GM12875 (cell line): ENCODE measurements at regions not wholly inside any gene's neighbourhood (a gene's known extent, or its start where the extent isn't known, plus 50 kb on each side); places are given as distances from the start of the nearest gene placed in this dataset.

Experiments
- H3K4me3 ChIP-seq: one replicate; pipeline ENCODE4 v1.5.1; 2011; ENCODE audit warnings: low read depth, low read length, control low read depth
- TF ChIP-seq, protein P1 (sequence below): IDR thresholded peaks from 2 replicates; pipeline ENCODE4 v1.5.1; 2011; ENCODE audit warnings: low read depth, mild to moderate bottlenecking, control low read depth, inconsistent platforms, low read length, moderate library complexity, borderline replicate concordance; ENCODE audit not compliant: insufficient read depth

DNA sequence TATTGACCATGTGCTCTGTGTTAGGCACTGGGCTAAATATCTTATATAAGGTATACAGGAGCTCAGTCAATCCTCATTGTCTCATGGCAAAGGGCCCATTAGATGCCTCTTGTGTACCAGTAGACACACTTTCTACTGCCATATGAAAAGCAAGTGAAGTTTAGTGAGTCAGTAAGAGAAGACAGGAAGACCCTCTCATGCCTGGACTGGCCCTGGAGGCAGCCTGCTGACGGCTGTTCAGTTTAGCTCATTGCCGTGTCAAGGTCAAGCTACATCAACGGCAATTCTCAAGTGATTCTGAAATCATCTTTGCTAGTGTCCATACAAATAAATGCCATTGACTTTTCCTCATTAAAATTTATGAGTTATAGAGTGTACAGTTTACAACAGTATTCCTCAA, 237.9 kb downstream of the IRX1 start:
- no peak overlapping the region for H3K4me3 ChIP-seq
- TF ChIP-seq, protein P1, sequence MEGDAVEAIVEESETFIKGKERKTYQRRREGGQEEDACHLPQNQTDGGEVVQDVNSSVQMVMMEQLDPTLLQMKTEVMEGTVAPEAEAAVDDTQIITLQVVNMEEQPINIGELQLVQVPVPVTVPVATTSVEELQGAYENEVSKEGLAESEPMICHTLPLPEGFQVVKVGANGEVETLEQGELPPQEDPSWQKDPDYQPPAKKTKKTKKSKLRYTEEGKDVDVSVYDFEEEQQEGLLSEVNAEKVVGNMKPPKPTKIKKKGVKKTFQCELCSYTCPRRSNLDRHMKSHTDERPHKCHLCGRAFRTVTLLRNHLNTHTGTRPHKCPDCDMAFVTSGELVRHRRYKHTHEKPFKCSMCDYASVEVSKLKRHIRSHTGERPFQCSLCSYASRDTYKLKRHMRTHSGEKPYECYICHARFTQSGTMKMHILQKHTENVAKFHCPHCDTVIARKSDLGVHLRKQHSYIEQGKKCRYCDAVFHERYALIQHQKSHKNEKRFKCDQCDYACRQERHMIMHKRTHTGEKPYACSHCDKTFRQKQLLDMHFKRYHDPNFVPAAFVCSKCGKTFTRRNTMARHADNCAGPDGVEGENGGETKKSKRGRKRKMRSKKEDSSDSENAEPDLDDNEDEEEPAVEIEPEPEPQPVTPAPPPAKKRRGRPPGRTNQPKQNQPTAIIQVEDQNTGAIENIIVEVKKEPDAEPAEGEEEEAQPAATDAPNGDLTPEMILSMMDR: no peak

DNA sequence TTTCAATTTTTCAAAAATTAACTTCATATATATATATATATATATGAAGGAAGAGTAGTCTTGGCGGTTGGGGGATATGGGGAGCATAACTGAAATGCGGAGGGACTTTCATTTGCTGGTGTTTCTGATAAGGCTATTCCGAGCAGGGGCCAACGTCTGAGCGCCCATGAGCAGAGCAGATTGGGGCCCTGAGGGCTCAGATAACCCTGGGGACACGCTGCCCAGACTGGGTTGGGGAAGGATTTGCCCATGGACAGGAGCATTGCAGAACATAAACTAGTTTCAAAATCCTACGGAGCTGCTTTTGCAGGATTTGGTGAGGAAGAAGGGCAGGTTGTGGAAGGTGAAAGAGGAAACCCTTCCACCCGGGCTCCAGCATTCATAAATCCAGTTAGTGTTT, 240.2 kb downstream of the IRX1 start:
- TF ChIP-seq, protein P1: no peak

DNA sequence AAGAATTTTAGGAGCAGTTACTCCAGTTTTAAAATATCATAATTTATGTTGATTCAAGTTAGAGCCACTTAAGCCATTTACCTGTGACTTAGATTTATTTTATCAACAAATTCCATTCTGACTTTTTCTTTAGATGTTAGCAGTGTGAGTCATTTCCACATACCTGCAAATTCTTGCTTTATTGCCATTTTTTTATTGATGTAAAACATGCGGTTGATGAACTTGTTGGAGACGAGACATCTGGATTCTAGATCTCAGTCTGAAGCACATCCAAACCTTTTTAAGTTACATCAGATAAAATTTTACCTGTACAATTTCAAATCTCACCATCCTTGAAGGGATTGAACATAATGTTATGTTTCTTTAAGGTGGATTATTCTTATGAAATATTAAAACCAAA, 240.9 kb downstream of the IRX1 start:
- no peak overlapping the region for H3K4me3 ChIP-seq
- TF ChIP-seq, protein P1: no peak

More for the DNA sequence above, 240.2 kb downstream of the IRX1 start:
- H3K4me3 ChIP-seq: no peak overlapping the region

DNA sequence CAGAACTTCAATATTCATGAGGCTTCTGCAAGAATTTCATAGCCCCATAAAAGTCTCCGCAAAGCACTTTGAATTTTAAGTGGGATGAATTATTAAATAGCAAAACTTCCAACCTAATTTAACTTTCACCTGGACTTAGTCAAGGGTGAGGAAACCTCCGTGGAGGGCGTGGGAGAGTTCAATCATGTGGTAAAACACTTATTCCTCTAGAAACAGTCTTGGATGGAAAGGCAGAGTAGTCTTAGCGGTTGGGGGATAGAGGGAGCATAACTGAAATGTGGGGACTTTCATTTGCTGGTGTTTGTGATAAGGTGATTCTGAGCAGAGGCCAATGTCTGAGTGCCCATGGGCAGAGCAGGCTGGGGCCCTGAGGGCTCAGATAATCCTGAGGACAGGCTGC, 241.9 kb downstream of the IRX1 start:
- H3K4me3 ChIP-seq: no peak overlapping the region
- TF ChIP-seq, protein P1: no peak

DNA sequence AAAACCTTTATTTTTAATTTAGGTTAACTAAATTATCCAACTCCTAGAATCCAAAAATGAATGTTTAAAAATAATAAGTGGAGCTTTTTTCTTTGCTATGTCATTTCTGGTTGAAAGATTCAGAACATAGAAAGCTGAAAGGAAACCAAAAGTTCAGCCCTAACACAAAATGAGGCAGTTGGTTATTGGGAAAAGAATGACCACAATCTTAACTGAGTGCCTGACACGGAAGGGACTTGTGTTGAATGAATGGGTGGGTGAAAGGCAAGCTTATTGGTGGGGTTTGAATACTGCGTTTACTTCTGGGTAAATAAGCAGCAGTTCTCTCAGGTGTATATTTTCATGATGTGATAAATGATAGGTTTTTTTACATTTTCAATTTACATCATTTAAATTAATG, 243.5 kb downstream of the IRX1 start:
- H3K4me3 ChIP-seq: no peak overlapping the region
- TF ChIP-seq, protein P1: no peak

DNA sequence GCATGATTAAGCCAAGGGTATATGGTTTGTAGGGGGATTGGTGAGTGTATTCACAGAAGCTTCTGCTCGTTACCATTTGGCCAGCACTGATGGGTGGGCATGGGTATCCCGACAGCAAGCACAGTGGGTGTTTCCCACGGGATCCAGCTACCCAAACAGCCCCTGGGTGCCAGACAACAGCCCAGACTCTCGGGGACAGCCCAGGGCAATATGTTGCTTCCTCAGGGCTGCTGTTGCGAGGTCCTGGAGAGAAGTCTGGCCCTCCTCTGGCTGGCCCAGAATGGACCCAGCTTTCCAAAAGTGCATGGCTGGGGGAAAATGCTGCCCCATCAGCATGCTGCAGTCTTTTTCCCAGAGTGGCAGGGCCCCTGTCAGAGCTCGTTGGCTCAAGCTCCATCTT, 247.0 kb downstream of the IRX1 start:
- TF ChIP-seq, protein P1: no peak
- H3K4me3 ChIP-seq: no peak overlapping the region

DNA sequence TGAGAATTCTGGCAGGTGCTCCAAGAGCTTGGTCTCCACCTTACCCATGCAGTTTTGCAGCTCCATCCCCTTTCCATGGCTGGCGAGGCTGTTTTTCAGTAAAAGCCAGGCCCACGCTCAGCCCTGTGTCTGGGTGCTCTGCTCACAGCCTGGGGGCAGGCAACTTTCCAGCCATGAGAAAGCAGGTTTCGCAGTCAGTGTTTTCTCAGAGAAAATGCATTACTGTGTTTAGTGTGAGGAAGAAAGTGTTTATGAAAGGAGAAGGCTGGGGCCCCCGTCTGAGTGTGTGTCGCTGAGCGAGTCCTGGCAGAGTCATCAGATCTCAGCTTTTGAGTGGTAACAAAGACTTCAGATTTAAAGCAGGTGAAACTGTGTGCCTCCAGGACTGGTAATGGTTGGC, 248.1 kb downstream of the IRX1 start:
- TF ChIP-seq, protein P1: no peak
- no peak overlapping the region for H3K4me3 ChIP-seq
